HG02884 (cell line): ENCODE measurements at regions not wholly inside any gene's neighbourhood (a gene's known extent, or its start where the extent isn't known, plus 50 kb on each side); places are given as distances from the start of the nearest gene placed in this dataset.
"Not testable (repeated sequence)": the region's sequence is repeated elsewhere in the genome, so short reads cannot be mapped to it uniquely, and the experiment has no call there.

Experiments used
- ATAC-seq: cut with Tn5 transposase; IDR thresholded peaks from one replicate; pipeline ENCODE4 v1.9.1; 2021; ENCODE audit warnings: mild to moderate bottlenecking, moderate library complexity; ENCODE audit not compliant: unreplicated experiment

DNA sequence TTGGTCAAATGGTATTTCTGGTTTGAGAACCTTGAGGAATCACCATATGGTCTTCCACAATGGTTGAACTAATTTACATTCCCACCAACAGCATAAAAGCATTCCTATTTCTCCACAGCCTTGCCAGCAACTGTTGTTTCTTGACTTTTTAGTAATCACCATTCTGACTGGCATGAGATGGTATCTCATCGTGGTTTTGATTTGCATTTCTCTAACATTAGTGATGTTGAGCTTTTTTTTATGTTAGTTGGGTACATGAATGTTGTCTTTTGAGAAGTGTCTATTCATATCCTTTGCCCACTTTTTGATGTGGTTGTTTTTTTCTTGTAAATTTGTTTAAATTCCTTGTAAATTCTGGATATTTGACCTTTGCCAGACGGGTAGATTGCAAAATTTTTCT, 679.7 kb downstream of the METTL15 start:
- not testable (repeated sequence) for ATAC-seq

DNA sequence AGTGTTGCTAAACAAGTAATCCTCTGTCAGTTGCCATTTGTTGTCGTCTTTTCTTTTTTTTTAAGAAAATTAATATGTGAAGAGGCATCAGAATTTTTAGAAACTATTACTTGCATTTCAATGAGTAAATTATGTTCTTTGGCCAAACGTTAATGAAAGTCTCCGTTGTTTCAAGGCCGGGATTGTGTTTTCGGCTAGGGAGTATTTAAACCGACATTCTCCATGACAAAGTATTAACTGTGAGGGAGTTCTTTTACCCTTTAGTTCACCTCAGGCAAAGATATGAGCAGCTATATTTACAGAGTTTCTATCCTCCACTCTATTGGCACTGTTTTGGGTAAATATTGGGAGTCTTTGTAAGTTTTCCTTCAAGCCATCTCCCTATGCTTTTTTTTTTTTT, 668.9 kb downstream of the METTL15 start:
- ATAC-seq = no peak

DNA sequence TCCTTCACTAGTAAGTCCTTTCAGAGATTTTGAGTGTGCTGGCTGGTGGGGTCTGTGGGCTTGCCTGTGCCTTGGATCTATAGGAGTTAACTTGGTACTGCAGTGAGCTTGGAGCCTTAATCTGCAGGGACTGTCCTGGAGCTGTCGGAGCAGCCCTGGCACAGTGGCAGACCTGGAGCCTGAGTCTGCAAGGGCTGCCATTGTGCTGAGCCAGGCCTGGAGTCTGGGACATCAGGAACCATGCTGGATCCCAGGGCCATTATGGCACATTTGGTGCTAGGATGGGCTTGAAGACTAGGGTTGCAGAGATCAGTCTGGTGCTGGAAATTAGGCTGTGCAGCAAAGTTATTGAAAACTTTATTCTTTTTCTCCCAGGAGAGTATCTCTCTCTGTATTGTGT, 665.4 kb downstream of the METTL15 start:
- ATAC-seq = no peak

DNA sequence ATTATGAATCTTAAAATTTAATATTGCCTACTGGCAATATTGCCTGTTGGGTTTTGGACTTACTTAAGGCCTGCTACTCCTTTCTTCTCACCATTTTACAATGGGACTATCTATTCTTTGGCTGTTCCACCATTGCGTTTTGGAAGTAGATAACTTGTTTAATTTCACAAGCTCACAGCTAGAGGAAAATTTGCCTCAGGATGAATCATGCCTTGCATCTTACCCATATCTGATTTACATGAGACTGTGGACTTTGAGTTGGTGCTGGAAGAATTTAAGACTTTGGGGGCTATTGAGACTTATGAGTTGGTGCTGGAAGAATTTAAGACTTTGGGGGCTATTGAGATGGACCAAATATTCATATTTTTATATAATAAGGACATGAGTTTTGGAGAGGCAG, 662.6 kb downstream of the METTL15 start:
- ATAC-seq = no peak

DNA sequence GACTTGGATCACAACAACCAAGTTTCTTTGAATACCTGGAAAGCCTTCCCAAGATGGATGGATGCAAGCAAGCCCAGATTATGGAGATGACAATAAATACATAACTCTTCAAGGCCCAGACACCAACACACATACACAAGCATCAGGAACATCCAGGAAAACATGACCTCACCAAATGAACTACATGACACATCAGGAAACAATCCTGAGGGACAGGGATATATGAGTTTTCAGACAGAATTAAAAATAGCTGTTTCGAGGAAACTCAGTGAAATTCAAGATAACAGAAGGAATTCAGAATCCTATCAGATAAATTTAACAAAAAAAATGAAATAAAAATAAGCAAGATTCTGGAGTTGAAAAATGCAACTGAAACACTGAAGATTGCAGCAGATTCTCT, 659.4 kb downstream of the METTL15 start:
- ATAC-seq = no peak

DNA sequence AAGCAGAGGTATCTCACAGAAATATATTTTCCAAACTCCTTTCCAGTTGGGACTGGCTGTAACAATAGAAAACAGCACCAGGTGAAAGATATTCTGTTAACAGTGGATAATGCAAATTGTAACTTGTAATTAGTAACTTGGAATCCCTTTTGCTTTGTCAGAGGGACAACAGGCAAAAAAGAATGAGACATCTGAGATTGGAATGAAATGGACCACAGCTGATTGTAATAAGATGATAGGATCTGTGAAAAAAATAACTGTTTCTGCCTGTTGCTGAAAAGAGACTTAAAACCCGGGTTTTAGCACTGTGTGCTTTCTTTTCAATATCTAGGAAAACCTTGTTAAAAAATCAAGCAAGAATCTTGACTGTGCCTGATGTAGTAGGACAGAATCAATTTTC, 655.7 kb downstream of the METTL15 start:
- ATAC-seq = no peak

DNA sequence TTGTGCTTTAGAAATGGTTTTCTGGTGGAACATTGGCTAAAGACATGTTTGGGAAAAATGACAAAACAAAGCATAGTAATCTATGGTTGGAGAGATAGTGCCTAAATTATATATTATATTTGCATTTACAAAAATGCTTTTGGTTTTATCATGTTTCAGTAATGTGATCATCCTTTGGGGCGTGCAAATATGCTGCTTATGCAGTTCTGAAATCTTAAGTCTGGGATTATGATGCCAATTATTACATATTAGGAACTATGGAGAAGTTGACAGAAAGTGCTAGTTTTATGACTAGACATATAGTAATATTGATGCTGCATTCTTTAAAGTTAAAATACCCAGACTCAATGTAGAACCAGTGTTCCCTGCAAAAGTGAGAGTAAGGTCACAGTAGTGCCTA, 655.0 kb downstream of the METTL15 start:
- ATAC-seq = no peak

DNA sequence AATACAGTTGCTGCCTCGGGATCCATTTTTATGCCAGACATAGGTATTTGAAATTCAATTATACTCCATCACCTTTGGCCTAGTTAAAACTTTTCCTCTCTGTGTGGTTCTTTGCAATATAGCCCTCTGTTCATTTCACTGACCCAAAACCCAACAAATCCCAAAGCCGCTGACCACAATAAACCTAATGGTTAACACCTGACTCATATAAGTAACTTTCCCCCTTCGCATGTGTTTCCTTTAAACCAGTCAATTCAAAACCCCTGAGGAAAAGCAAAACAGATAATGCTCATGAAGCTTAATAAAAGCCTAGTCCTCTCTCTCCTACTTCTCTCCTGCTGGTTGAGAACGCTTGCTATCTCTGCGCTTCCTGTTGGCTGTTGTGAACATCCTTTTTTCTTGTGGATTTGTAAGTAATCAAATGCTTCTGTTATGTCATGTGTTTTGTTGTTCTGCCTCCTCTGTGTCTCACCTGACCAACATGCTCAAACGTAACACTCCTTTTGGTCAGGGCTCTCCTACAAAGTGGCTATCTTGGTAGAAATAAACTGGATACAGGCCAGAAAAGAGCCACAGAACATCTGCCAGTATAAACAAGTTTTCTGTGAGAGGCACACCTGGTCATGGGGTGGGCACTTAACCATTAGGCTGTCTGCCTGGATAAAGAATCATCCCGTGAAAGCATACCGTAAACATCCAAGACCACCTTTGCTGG, 652.6 kb downstream of the METTL15 start:
- ATAC-seq = no peak

DNA sequence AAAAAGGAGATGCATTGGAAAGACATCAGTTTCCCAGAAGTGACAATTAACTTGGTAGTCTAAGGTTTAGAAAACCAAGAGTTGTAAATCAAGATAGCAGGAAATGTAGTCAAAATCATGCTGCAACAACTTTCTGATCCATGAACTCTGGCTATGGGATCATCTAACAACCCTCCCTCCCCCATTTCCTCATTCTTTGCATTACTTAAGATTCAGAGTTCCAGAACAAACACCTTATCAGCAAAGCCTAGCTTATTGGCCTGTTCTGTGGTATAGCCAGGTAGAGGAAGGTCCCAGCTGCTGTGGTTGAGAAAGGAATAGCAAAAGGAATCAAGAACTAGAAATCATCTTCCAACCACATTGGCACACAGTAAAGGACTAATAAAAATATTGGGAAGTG, 651.1 kb downstream of the METTL15 start:
- no peak for ATAC-seq

DNA sequence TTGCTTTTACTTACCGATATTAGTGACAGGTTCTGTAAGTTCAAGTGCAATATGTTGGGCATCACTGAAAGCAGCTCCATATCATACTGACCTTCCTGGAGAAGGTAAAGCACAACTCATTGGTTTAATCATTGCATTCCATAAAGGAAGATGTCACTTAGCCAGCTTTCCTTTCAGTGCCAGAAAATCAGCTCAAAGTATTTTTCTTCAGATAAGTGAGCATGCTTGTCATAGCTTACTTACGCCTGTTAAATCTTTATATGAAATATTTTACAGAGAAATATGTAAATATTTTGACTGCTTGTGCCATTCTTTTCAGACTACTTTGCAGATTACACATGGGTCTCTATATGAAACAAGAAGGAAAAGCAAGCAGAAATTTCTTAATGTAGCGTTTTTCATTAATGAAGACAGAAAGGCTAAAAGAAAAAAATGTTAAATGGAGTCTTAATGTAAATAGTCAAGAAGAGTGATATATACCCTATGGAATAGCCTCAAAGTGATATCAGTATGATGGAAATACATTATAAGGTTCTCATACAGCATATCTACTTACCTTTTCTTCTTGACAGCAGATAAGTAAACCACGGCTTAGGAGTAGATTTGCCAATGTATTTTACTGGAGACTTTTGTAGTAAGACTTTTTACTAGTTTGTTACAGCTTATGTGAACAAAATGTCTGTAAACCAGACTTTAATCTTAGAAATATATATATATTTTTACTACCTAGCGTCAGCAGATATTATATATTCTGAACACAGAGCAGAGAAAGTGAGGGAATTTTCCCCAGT, 649.7 kb downstream of the METTL15 start:
- no peak for ATAC-seq

DNA sequence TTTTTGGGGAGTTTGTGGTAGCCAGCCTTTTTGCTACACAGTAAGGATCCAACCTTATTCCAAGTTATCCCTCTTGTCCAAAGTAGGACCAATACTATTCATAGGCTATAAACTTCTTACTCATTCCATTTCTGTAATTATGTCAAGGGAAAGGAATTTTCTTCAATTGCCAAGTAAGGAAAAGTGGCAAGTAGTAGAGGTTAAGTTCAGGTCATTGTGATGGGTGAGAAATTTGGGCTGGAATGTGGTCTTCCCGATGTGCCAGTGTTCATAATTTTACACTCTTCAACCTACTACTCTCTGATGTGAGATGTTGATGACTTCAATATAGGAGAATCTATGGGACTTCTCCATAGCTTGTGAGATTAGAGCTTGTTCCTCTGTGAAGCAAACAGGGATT, 648.8 kb downstream of the METTL15 start:
- no peak for ATAC-seq

DNA sequence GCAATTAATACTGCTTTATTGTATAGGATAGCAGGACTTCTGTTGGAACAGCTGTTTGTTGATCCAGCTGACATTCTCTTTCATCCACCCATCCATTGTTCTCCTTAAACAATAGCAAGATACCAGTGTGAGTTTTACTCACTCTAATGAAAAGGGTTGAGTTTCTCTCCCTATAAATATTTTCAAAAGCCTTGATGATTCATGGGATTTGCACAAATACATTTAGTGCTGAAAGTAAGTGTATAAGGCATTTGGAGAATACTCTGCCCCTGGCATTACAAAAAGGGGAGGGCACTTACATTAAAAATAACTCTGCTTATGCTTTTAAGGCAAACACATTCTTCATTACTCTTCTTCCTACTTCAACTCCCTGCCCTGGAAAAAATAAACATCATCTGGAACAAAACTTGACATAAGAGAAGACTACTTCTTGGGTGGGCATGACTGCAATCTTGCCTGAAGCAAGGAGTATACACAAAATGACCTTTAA, 634.9 kb downstream of the METTL15 start:
- no peak for ATAC-seq

DNA sequence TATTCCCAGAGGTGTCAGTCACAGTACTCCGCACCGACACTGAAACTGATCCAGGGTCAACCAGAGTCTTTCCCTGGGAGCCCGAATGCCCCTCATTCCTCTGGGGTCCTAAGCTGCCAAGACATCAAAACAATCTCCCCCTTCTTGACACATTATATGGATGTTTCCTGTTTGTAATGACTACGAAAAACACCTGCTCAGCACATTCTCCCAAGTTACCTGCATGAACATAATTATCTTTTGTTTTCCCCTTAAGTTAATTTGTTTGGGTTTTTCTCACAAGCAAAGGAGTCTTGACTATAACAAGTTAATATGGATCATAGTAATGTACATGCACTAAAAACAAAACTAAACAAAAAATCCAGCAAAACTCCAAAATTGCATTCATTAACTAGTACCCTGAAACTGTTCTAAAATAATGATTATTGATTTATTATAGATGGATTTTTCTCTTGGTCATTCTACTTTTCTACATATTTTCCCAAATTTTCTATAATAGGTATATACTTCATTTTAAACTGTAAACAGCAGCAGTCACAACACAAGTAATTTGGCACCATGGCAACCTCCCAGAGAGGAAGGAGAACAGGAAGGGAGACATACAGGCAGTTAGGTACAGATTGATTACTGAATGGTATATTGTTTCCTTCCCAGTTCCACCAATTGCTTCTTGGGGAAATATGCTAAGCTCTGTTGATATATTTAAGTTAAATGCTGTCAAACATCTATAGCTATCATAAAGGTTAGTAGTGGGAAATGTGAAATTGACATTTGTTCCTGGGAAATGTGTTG, 631.5 kb downstream of the METTL15 start:
- no peak for ATAC-seq

DNA sequence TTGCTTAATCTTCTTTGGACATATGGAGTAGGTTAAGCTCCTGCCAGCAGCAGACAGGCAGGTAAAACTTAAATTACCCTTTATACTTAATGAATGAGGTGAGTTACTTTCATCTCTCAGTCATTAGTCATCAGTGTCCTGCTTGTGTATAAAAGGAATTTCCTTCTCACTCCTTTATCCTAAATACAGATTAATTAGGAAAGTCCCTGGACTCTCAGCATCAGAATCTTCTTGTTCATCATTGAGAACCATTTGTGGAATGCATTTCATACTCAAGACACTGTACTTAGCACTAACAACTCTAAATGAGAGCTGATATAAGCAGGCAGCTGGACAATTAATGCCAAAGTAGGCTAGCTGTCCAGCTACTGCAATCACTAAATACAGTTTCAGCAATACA, 630.4 kb downstream of the METTL15 start:
- no peak for ATAC-seq

DNA sequence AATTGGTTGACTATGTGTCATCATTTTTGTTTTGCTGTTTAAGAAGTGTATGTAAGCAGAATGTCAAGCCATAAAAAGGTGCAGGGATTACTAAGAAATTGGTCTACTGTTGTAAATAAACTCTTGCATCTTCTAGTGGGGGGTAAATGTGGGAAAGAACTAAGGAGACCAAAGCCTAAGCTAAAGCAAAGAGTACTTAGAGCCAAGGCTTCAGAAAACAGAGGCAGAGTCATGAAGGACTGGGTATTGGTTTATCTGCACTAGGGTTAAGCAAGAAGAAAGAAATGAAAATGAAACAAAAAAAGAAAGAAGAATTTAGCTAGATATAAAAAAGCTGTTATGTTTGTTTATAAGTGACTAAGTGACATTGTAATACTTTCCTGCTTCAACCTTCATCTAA, 628.1 kb downstream of the METTL15 start:
- no peak for ATAC-seq

DNA sequence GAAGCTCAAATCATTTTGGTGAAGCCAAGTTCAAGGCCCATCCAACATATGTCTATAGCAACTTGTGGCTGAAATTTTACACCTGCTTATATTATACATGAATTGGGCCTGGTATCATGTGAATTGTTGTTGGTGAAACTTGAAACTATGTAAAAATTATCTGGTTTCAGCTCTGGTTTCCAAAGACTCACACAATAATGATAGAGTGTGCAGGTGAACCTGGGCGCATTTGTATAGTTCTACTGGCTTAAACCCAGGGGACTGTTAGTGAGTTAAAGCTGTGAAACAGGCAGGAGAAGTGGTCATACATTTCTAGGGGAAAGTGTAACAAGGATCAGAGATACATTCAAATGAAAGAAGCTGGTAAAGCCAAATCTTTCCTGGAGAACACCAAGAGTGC, 627.3 kb downstream of the METTL15 start:
- no peak for ATAC-seq

DNA sequence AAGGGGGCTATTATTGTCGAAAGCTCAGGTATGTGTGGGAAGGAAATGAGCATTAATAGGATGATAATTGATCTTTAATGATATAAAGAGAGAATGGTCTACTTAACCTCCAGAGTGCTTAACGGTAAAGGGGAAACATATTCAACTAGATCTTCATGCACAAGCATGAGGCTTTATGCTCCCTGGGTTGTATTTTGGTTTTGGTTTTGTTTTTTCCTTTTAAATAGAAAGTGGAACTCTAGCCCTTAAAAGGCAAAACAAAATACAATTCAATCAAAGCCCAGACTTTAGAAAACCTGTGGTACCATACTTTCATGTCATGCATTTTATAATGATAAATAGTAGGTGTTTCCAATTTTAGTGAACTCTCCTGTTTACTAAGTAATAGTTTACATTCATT, 622.7 kb downstream of the METTL15 start:
- ATAC-seq = no peak

DNA sequence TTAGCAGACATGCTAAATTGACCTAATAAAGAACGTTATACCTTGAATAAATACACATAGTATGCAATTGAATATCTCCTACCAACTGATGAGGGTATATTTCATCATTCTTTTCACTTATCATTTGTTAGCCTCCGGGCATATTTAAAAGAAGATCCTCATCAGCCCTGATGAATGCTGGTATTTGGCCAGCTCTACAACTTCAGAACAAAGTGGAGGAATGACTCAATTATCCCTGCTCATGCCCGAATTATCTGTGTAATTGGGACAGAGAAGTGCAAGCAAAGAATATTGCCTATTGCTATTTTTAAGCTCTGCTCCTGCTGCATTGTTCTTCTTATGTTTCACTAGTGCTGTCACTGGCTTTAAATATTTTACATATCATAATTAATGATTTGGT, 622.1 kb downstream of the METTL15 start:
- ATAC-seq = no peak

DNA sequence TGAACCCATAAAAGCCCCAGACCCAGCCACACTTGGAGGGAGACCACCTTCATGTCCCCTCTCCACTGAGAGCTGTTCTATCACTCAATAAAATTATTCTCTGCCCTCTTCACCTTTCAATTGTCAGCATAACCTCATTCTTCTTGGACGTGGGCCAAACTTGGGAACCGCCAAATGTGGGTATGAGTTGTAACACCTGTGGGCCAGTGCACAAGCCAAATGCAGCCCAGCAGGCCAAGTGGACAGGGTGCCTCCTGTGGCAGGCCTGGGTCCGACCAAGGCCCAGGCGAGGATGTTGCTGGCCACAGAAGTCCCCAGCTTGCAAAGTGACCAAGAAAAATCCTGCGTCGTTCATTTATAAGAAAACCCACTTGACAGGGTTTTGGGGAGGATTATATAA, 621.2 kb downstream of the METTL15 start:
- ATAC-seq = no peak

DNA sequence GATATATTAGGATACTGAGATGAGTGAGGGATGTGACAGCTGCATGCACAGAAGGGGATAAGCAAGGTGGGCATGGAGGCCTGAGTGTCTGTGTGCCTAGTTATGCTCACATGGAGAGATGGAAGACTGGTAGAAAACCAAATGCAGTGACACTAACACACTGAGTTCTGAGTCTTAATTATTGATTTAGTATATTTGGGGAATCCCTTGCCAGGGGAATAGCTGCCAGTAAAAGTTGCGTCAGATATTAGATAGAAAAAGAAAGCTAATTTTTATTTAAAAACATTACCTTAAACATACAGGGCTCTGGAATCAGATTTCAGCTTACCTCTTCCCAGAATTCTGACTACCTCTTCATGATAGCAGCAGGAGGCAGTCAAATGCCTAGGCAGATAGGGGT, 620.5 kb downstream of the METTL15 start:
- no peak for ATAC-seq

DNA sequence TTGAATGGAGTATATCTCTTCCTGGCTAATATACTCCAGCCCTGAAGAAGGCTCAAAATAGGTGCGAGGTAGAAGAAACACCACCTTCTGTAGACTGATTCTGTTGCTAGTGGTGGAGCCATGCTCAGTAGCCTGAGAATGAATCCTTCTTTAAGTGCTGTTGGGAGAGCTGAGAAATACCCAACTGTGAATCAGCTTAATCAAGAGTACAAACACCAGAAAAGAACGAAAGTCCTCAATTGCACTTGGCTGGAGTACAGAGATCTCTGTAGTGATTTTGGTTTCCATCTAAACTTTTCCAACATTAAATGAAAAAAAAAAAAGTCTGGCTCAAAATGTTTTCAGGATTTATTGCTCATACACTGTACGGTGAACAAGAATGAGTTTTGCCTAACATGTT, 619.1 kb downstream of the METTL15 start:
- no peak for ATAC-seq

DNA sequence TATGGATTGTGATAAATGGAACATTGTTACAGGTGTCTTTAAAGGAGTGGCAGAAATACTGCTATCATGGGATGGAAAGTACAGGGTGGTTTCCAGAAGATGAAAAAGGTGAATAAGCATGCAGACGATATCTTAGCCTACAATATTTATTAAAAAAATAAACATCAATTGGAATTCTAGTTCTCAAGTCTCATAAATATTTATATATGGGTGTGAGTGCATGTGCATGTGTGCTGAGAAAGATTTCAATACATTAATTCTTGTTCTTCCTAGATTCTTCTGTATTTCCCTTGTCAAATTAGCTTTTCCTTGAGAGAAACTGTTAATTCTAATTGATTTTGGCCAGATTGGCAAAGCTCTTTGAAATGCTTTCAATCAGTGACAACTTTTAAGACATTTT, 618.2 kb downstream of the METTL15 start:
- no peak for ATAC-seq
